PC-9 (cell line): ENCODE measurements at regions not wholly inside any gene's neighbourhood (a gene's known extent, or its start where the extent isn't known, plus 50 kb on each side); places are given as distances from the start of the nearest gene placed in this dataset.

Experiments
- EZH2 ChIP-seq: fragments of 200-600 bp; sonication (generic); IDR thresholded peaks from 2 replicates; pipeline ENCODE4 v1.8.0; 2017; ENCODE audit warnings: antibody characterized with exemption, low read depth
- TF ChIP-seq, protein P1 (sequence below): fragments of 200-600 bp; sonication (generic); conservative IDR thresholded peaks from 2 replicates; pipeline ENCODE4 v1.6.1; 2017; ENCODE audit warnings: mixed run types, antibody characterized with exemption, mild to moderate bottlenecking, moderate library complexity

DNA sequence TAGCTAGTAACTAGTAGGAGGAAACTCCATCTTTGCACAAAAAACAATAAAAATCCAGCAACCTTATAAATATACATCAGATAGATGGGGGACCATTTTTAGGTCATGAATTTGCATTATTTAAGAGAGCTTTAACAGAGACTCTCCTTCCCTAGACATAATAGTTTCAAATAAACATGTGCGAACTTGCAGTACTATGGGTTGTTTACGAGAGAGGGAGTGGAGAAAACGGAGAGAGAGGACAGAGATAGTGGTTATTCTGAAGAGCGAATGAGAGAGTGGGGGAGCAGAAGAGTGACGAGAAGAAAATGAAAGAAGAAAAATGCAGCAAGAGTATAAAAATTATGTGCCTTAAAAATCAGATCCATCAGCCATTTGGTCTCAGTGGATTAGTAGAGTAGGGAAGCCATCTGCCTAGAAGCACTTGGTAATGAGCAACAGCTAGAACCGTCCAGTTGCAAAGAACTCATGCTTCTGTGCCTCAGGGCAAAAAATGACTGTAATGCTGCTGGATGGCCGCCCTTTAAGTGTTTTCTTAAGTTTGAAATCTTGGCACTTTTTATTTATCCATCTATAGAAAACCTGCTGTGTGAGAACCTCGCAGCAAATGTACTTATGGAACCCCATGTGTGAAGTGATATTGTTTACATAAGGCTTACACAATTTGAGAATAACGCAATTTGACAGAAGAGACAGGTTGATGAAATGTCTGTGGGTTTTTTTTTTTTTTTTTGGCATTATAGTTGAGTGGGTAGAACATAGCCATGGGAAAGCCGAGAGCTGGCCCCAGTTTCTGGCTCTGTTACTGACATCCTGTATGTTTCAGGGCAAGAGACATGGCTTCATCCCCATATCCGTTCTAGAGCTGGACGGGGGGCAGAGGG, 95.6 kb upstream of the ZNF608 start:
- TF ChIP-seq, protein P1, sequence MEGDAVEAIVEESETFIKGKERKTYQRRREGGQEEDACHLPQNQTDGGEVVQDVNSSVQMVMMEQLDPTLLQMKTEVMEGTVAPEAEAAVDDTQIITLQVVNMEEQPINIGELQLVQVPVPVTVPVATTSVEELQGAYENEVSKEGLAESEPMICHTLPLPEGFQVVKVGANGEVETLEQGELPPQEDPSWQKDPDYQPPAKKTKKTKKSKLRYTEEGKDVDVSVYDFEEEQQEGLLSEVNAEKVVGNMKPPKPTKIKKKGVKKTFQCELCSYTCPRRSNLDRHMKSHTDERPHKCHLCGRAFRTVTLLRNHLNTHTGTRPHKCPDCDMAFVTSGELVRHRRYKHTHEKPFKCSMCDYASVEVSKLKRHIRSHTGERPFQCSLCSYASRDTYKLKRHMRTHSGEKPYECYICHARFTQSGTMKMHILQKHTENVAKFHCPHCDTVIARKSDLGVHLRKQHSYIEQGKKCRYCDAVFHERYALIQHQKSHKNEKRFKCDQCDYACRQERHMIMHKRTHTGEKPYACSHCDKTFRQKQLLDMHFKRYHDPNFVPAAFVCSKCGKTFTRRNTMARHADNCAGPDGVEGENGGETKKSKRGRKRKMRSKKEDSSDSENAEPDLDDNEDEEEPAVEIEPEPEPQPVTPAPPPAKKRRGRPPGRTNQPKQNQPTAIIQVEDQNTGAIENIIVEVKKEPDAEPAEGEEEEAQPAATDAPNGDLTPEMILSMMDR = no peak
- no peak for TF ChIP-seq EZH2
